H1 (cell line): ENCODE measurements at regions not wholly inside any gene's neighbourhood (a gene's known extent, or its start where the extent isn't known, plus 50 kb on each side); places are given as distances from the start of the nearest gene placed in this dataset.

Source experiments
- CTCF ChIA-PET: fragments of 300-600 bp; sonication (Branson Sonifier 250); formaldehyde crosslinking; loops from one replicate; lab custom pipeline; 2021; ENCODE audit not compliant: partially characterized antibody; lab: Charles Lee
- POLR2A ChIA-PET: fragments of 300-600 bp; sonication (Branson Sonifier 250); formaldehyde crosslinking; loops from one replicate; lab custom pipeline; 2021; ENCODE audit warnings: inconsistent platforms; ENCODE audit not compliant: partially characterized antibody; lab: Charles Lee
- DNase-seq, 2 experiments: peaks; one replicate each; pipeline versions ENCODE4 v3.0.0 to v3.0.0-alpha.2; 2010 to 2022; ENCODE audit warnings: low spot score in 2 of 2, low read depth in 1 of 2, mixed read lengths in 1 of 2
- FAIRE-seq: peaks from 2 replicates; lab custom pipeline; 2011; peaks lifted over from hg19 to GRCh38; lab: Jason Lieb, UNC
- H2AFZ ChIP-seq: 2 replicates; pipeline ENCODE4 v1.8.1; 2012; ENCODE audit warnings: low read length, inconsistent platforms
- H2AK5ac ChIP-seq: 2 replicates; pipeline ENCODE4 v1.6.1; 2013; ENCODE audit warnings: low read depth, low read length
- H2BK120ac ChIP-seq: replicated peaks from 2 replicates; pipeline ENCODE3; 2013; ENCODE audit warnings: low read depth, low read length, inconsistent platforms
- H2BK12ac ChIP-seq: 2 replicates; pipeline ENCODE4 v1.6.1; 2013; ENCODE audit warnings: low read depth, low read length
- H2BK15ac ChIP-seq: 2 replicates; pipeline ENCODE4 v1.6.1; 2013; ENCODE audit warnings: low read length
- H2BK20ac ChIP-seq: 2 replicates; pipeline ENCODE4 v1.6.1; 2013; ENCODE audit warnings: low read length
- H2BK5ac ChIP-seq: 2 replicates; pipeline ENCODE4 v1.6.1; 2013; ENCODE audit warnings: low read depth, low read length
- H3K14ac ChIP-seq: 2 replicates; pipeline ENCODE4 v1.6.1; 2013; ENCODE audit warnings: inconsistent platforms; ENCODE audit not compliant: insufficient read length
- H3K18ac ChIP-seq: 2 replicates; pipeline ENCODE4 v1.6.1; 2013; ENCODE audit warnings: low read length; ENCODE audit errors: extremely low read depth
- H3K23ac ChIP-seq: 2 replicates; pipeline ENCODE4 v1.6.1; 2013; ENCODE audit warnings: inconsistent platforms; ENCODE audit not compliant: insufficient read length
- H3K23me2 ChIP-seq: 2 replicates; pipeline ENCODE4 v1.6.1; 2013; ENCODE audit warnings: low read depth, low read length
- H3K27ac ChIP-seq: 2 replicates; pipeline ENCODE4 v1.6.1; 2011; ENCODE audit warnings: low read depth, low read length, inconsistent platforms
- H3K27me3 ChIP-seq, 4 experiments: replicated peaks in 1 of 4; 1 replicate in 1 of 4; 2 replicates in 3 of 4; pipeline versions ENCODE4 v1.6.1 to v1.8.1; 2011 to 2013; ENCODE audit warnings: low read length in 3 of 4, mild to moderate bottlenecking in 3 of 4, inconsistent platforms in 2 of 4, mixed read lengths in 2 of 4, moderate library complexity in 1 of 4; ENCODE audit not compliant: control insufficient read depth in 3 of 4, insufficient read depth in 3 of 4; ENCODE audit errors: extremely low read depth in 1 of 4
- H3K36me3 ChIP-seq, 4 experiments: 2 replicates each; pipeline versions ENCODE4 v1.6.1 to v1.8.1; 2011 to 2013; ENCODE audit warnings: mild to moderate bottlenecking in 4 of 4, low read length in 3 of 4, moderate library complexity in 2 of 4, control low read depth in 1 of 4, inconsistent platforms in 1 of 4; ENCODE audit not compliant: insufficient read depth in 4 of 4, control insufficient read depth in 2 of 4
- H3K4ac ChIP-seq: replicated peaks from 2 replicates; pipeline ENCODE3; 2013; ENCODE audit warnings: low read length, low read depth, mixed read lengths, inconsistent platforms; ENCODE audit not compliant: insufficient read length
- H3K4me1 ChIP-seq, 4 experiments: replicated peaks in 1 of 4; 1 replicate in 1 of 4; 2 replicates in 3 of 4; pipeline versions ENCODE4 v1.6.1 to v1.8.1; 2011 to 2013; ENCODE audit warnings: low read length in 3 of 4, inconsistent platforms in 2 of 4, mixed read lengths in 1 of 4; ENCODE audit not compliant: insufficient read depth in 4 of 4, control insufficient read depth in 3 of 4
- H3K4me2 ChIP-seq, 2 experiments: 2 replicates each; pipeline versions ENCODE4 v1.6.1 to v1.8.1; 2011 to 2013; ENCODE audit warnings: low read depth in 2 of 2, low read length in 2 of 2, control low read depth in 1 of 2, inconsistent platforms in 1 of 2, mild to moderate bottlenecking in 1 of 2; ENCODE audit not compliant: insufficient read depth in 1 of 2
- H3K4me3 ChIP-seq, 4 experiments: fragments of 200-600, 300-600 bp in 1 of 4; sonication (generic), shearing (Covaris generic), sonication (Bioruptor Twin) in 1 of 4; 2 replicates each; pipeline versions ENCODE4 v1.5.1 to v1.8.1; 2011 to 2016; ENCODE audit warnings: low read length in 4 of 4, low read depth in 3 of 4, control low read depth in 2 of 4, inconsistent platforms in 2 of 4, mild to moderate bottlenecking in 2 of 4, mixed read lengths in 1 of 4, moderate library complexity in 1 of 4; ENCODE audit not compliant: insufficient read depth in 2 of 4; ENCODE audit errors: extremely low read depth in 1 of 4
- H3K56ac ChIP-seq: replicated peaks from 2 replicates; pipeline ENCODE3; 2013; ENCODE audit warnings: low read depth, mild to moderate bottlenecking, mixed read lengths, low read length, inconsistent platforms; ENCODE audit not compliant: insufficient read length
- H3K79me1 ChIP-seq: 2 replicates; pipeline ENCODE4 v1.6.1; 2013; ENCODE audit warnings: low read depth, low read length, control low read depth
- H3K79me2 ChIP-seq, 2 experiments: 2 replicates each; pipeline versions ENCODE4 v1.6.1 to v1.8.1; 2012 to 2013; ENCODE audit warnings: low read length in 2 of 2, mild to moderate bottlenecking in 2 of 2, inconsistent platforms in 1 of 2; ENCODE audit not compliant: insufficient read depth in 2 of 2, control insufficient read depth in 1 of 2
- H3K9ac ChIP-seq, 4 experiments: replicated peaks in 1 of 4; 1 replicate in 1 of 4; 2 replicates in 3 of 4; pipeline versions ENCODE4 v1.6.1 to v1.8.1; 2011 to 2013; ENCODE audit warnings: low read depth in 3 of 4, low read length in 3 of 4, control low read depth in 2 of 4, mild to moderate bottlenecking in 2 of 4, moderate library complexity in 2 of 4, inconsistent platforms in 1 of 4; ENCODE audit errors: extremely low read depth in 1 of 4
- H3K9me3 ChIP-seq, 2 experiments: 2 replicates each; pipeline versions ENCODE4 v1.6.1 to v1.8.1; 2012 to 2013; ENCODE audit warnings: mild to moderate bottlenecking in 2 of 2, moderate library complexity in 2 of 2, control low read depth in 1 of 2, inconsistent platforms in 1 of 2, low read depth in 1 of 2, low read length in 1 of 2, mixed read lengths in 1 of 2; ENCODE audit not compliant: insufficient read depth in 2 of 2
- H4K20me1 ChIP-seq, 2 experiments: replicated peaks in 1 of 2; 2 replicates each; pipeline versions ENCODE3 to v1.8.1; 2011 to 2013; ENCODE audit warnings: inconsistent platforms in 2 of 2, low read length in 2 of 2, mild to moderate bottlenecking in 1 of 2; ENCODE audit not compliant: insufficient read depth in 2 of 2, control insufficient read depth in 1 of 2
- H4K5ac ChIP-seq: 2 replicates; pipeline ENCODE4 v1.6.1; 2013; ENCODE audit warnings: low read length, low read depth, mixed read lengths, inconsistent platforms; ENCODE audit not compliant: insufficient read length
- H4K8ac ChIP-seq: 2 replicates; pipeline ENCODE4 v1.8.0; 2013; ENCODE audit warnings: mild to moderate bottlenecking, moderate library complexity, low read length, inconsistent platforms; ENCODE audit not compliant: insufficient read depth; ENCODE audit errors: extremely low read depth
- H4K91ac ChIP-seq: replicated peaks from 2 replicates; pipeline ENCODE3; 2013; ENCODE audit warnings: low read length, mixed read lengths, inconsistent platforms; ENCODE audit not compliant: insufficient read length
- KDM1A ChIP-seq: fragments of 200-600, 300-600 bp; sonication (generic); IDR thresholded peaks from 2 replicates; pipeline ENCODE4 v1.7.1; 2016; ENCODE audit warnings: mild to moderate bottlenecking, low read length, borderline replicate concordance
- WGBS, 2 experiments: shearing (Covaris generic) in 1 of 2; methylation state at CpG; one replicate each; pipeline versions ENCODE4 v1.1.6 to v1.1.7; 2013 to 2015; ENCODE audit warnings: low lambda C conversion rate in 2 of 2, mixed read lengths in 2 of 2, inconsistent platforms in 1 of 2, low coverage in 1 of 2, missing lambda C conversion rate in 1 of 2; ENCODE audit not compliant: insufficient replicate concordance in 2 of 2, insufficient coverage in 1 of 2, insufficient read length in 1 of 2; ENCODE audit errors: extremely low coverage in 1 of 2, missing lambda C conversion rate in 1 of 2; 5-methylcytosine and 5-hydroxymethylcytosine counted together

GRCh38 chr12:77734214-77734883 lies 96.3 kb upstream of the NAV3 start:
- H4K91ac ChIP-seq = no peak overlapping the region
- DNase-seq = no peak
- no peak overlapping the region for H3K9ac ChIP-seq
- no peak overlapping the region for H3K23ac ChIP-seq
- no peak overlapping the region for H3K27ac ChIP-seq
- no peaks in the 10 kb centered on the region for H4K20me1 ChIP-seq
- H2BK20ac ChIP-seq = no peak overlapping the region
- H4K8ac ChIP-seq = no peak overlapping the region
- no peak overlapping the region for H3K18ac ChIP-seq
- peaks cover 6 to 7% of the 10 kb centered on the region in 2 experiments; a peak in 3 of 4 replicates for H3K9me3 ChIP-seq
- no peaks in the 10 kb centered on the region for H3K27me3 ChIP-seq
- ChIA-PET POLR2A (no interaction called here), CTCF (interaction anchor here (1.4 kb wide), 1 partner anchor 191 kb away, joined by 3 read pairs; no protein-coding TSS in a partner anchor)
- 84% methylated on average over 4 of the region's 4 CpGs; no CpG with 5 or more reads in 1 of the 2 experiments for WGBS, 2 experiments
- H2AFZ ChIP-seq = no peak overlapping the region
- no peak overlapping the region for H3K14ac ChIP-seq
- no peak for FAIRE-seq
- no peak overlapping the region for H3K4ac ChIP-seq
- H4K5ac ChIP-seq = no peak overlapping the region
- H3K56ac ChIP-seq = no peak overlapping the region
- H2BK120ac ChIP-seq = no peak overlapping the region
- no peak overlapping the region for H2AK5ac ChIP-seq
- H3K4me3 ChIP-seq = no peak overlapping the region
- H3K23me2 ChIP-seq = no peaks in the 10 kb centered on the region
- H3K36me3 ChIP-seq = no peaks in the 10 kb centered on the region
- H2BK15ac ChIP-seq = no peak overlapping the region
- H3K4me2 ChIP-seq = no peak overlapping the region
- no peak overlapping the region for H2BK12ac ChIP-seq
- no peak overlapping the region for H2BK5ac ChIP-seq
- H3K79me1 ChIP-seq = no peaks in the 10 kb centered on the region
- peaks cover 0 to 3% (median 0%) of the 10 kb centered on the region in 4 experiments; a peak in 2 of 7 replicates for H3K4me1 ChIP-seq
- H3K79me2 ChIP-seq = no peaks in the 10 kb centered on the region
- no peak for TF ChIP-seq KDM1A
